HG02840 (cell line): ENCODE measurements at regions not wholly inside any gene's neighbourhood (a gene's known extent, or its start where the extent isn't known, plus 50 kb on each side); places are given as distances from the start of the nearest gene placed in this dataset.
"Not testable (repeated sequence)": the region's sequence is repeated elsewhere in the genome, so short reads cannot be mapped to it uniquely, and the experiment has no call there.

Source experiments
- ATAC-seq: cut with Tn5 transposase; IDR thresholded peaks from one replicate; pipeline ENCODE4 v1.9.1; 2021; ENCODE audit warnings: mild to moderate bottlenecking, moderate library complexity, moderate number of reproducible peaks; ENCODE audit not compliant: unreplicated experiment, low FRiP score

GRCh38 chr4:138485498-138485897 is 243.3 kb upstream of the SLC7A11 start:
- ATAC-seq = no peak

- no peak for ATAC-seq
These were observed 233.0 kb upstream of the SLC7A11 start for GRCh38 chr4:138475116-138475515.

- ATAC-seq = no peak
These were observed 231.2 kb upstream of the SLC7A11 start for GRCh38 chr4:138473339-138473738.

GRCh38 chr4:138460477-138461414 is 218.6 kb upstream of the SLC7A11 start:
- no peak for ATAC-seq

GRCh38 chr4:138458751-138459150 is 216.6 kb upstream of the SLC7A11 start:
- ATAC-seq = no peak

GRCh38 chr4:138456349-138456748 is 214.2 kb upstream of the SLC7A11 start:
- ATAC-seq = not testable (repeated sequence)

GRCh38 chr4:138455097-138455496 is 212.9 kb upstream of the SLC7A11 start:
- no peak for ATAC-seq

GRCh38 chr4:138452826-138453225 is 210.7 kb upstream of the SLC7A11 start:
- no peak for ATAC-seq

GRCh38 chr4:138451276-138451663 is 209.1 kb upstream of the SLC7A11 start:
- no peak for ATAC-seq

- ATAC-seq = no peak
These were observed 208.6 kb upstream of the SLC7A11 start for GRCh38 chr4:138450546-138451275.

- no peak for ATAC-seq
These were observed 207.8 kb upstream of the SLC7A11 start for GRCh38 chr4:138449938-138450337.

GRCh38 chr4:138448169-138448568 is 206.0 kb upstream of the SLC7A11 start:
- no peak for ATAC-seq

- no peak for ATAC-seq
These were observed 204.3 kb upstream of the SLC7A11 start for GRCh38 chr4:138446456-138446855.

GRCh38 chr4:138445098-138445497 is 202.9 kb upstream of the SLC7A11 start:
- ATAC-seq = no peak

GRCh38 chr4:138444260-138444659 is 202.1 kb upstream of the SLC7A11 start:
- ATAC-seq = no peak

GRCh38 chr4:138439143-138439581 is 197.0 kb upstream of the SLC7A11 start:
- no peak for ATAC-seq

GRCh38 chr4:138438608-138439007 is 196.5 kb upstream of the SLC7A11 start:
- no peak for ATAC-seq

- ATAC-seq = no peak
These were observed 195.2 kb upstream of the SLC7A11 start for GRCh38 chr4:138437263-138437851.

GRCh38 chr4:138435733-138436132 is 193.6 kb upstream of the SLC7A11 start:
- ATAC-seq = not testable (repeated sequence)

GRCh38 chr4:138435046-138435445 is 192.9 kb upstream of the SLC7A11 start:
- ATAC-seq = not testable (repeated sequence)

GRCh38 chr4:138428611-138429010 is 186.5 kb upstream of the SLC7A11 start:
- no peak for ATAC-seq
